K562 (cell line): ENCODE measurements at regions not wholly inside any gene's neighbourhood (a gene's known extent, or its start where the extent isn't known, plus 50 kb on each side); places are given as distances from the start of the nearest gene placed in this dataset.

Source experiments
- ATF3 ChIP-seq, 2 experiments: fragments of 450-650 bp in 1 of 2; sonication (generic) in 1 of 2; formaldehyde crosslinking in 1 of 2; IDR thresholded peaks in 1 of 2; conservative IDR thresholded peaks in 1 of 2; 2 replicates each; pipeline versions ENCODE4 v1.6.1 to v1.8.1; 2016 to 2023; ENCODE audit warnings: mild to moderate bottlenecking in 2 of 2, moderate library complexity in 2 of 2, inconsistent platforms in 1 of 2, missing genetic modification reagents in 1 of 2
- DPF2 ChIP-seq: fragments of 450-650 bp; IDR thresholded peaks from 2 replicates; pipeline ENCODE4 v1.6.1; 2016
- E2F8 ChIP-seq: fragments of 450-650 bp; IDR thresholded peaks from 2 replicates; pipeline ENCODE4 v1.7.1; 2018; ENCODE audit warnings: mild to moderate bottlenecking, low read depth; ENCODE audit not compliant: partially characterized antibody
- GATA2 ChIP-seq: sonication (generic); formaldehyde crosslinking; IDR thresholded peaks from 2 replicates; pipeline ENCODE4 v1.4.0; 2020; ENCODE audit warnings: mild to moderate bottlenecking, missing genetic modification reagents
- HOXB6 ChIP-seq: fragments of 250-450 bp; sonication (Bioruptor Pico); IDR thresholded peaks from 2 replicates; pipeline ENCODE4 v1.5.1; 2022; ENCODE audit warnings: mild to moderate bottlenecking, borderline replicate concordance
- MYC ChIP-seq, 2 experiments: fragments of 250-450 bp in 1 of 2; sonication (Bioruptor Pico) in 1 of 2; IDR thresholded peaks; 2 replicates each; pipeline versions ENCODE4 v1.5.1 to v1.6.1; 2012 to 2021; ENCODE audit warnings: low read depth in 2 of 2, borderline replicate concordance in 1 of 2, improper control_type of control experiment in 1 of 2, low read length in 1 of 2, mild to moderate bottlenecking in 1 of 2, moderate library complexity in 1 of 2
- PTTG1 ChIP-seq: fragments of 450-650 bp; IDR thresholded peaks from 2 replicates; pipeline ENCODE4 v1.6.1; 2016; ENCODE audit warnings: low read depth, mild to moderate bottlenecking, missing genetic modification characterization, missing compliant biosample characterization
- RBFOX2 ChIP-seq: fragments of 200-400 bp; formaldehyde crosslinking; IDR thresholded peaks from 2 replicates; pipeline ENCODE4 v1.6.1; 2017; ENCODE audit warnings: low read depth, mild to moderate bottlenecking, low read length, moderate library complexity
- REST ChIP-seq, 2 experiments: fragments of 450-650 bp; formaldehyde crosslinking in 1 of 2; IDR thresholded peaks; 2 replicates each; pipeline versions ENCODE4 v1.4.0 to v1.6.1; 2014 to 2020; ENCODE audit warnings: mild to moderate bottlenecking in 2 of 2, borderline replicate concordance in 1 of 2, low read depth in 1 of 2
- ZBTB26 ChIP-seq: fragments of 450-650 bp; formaldehyde crosslinking; IDR thresholded peaks from 2 replicates; pipeline ENCODE4 v1.4.0; 2022; ENCODE audit warnings: missing genetic modification characterization
- ZNF766 ChIP-seq: fragments of 200-800 bp; sonication (Bioruptor generic); conservative IDR thresholded peaks from 2 replicates; pipeline ENCODE4 v1.6.1; 2016; ENCODE audit warnings: missing genetic modification characterization, missing compliant biosample characterization

GRCh38 chr10:78972947-78973900, 95.5 kb upstream of the ZMIZ1 start (continued):
- TF ChIP-seq E2F8 = no peak
- TF ChIP-seq ZNF766 (CRISPR knock-in tag) = peak; percentile 51
- TF ChIP-seq REST (IDR thresholded peaks at IDR 0.05; ENCODE audit: borderline replicate concordance) = peak; percentile 23; the same call in 1 of the 2 replicates
- peak; percentile 88 for TF ChIP-seq REST (CRISPR knock-in tag; IDR thresholded peaks at IDR 0.05; ENCODE audit: low read depth)
- TF ChIP-seq DPF2 = peak; percentile 85
- TF ChIP-seq MYC (IDR thresholded peaks at IDR 0.05; ENCODE audit: low read depth, low read length) = peak; percentile 49
- TF ChIP-seq MYC (CRISPR knock-in tag; IDR thresholded peaks at IDR 0.05; ENCODE audit: borderline replicate concordance, low read depth) = peak; percentile 80; the same call in 1 of the 2 replicates
- TF ChIP-seq ZBTB26 (CRISPR knock-in tag) = peak; percentile 66
- no peak for TF ChIP-seq GATA2 (CRISPR knock-in tag)
- 0 out of 2 replicates have a peak, but pooled peaks have one; percentile 10 for TF ChIP-seq PTTG1
- no peak for TF ChIP-seq HOXB6 (CRISPR knock-in tag)
- peak; percentile 92 for TF ChIP-seq RBFOX2
- TF ChIP-seq ATF3 (IDR thresholded peaks at IDR 0.05) = peak; percentile 86
- peak; percentile 87 for TF ChIP-seq ATF3 (CRISPR knock-in tag; conservative IDR thresholded peaks at IDR 0.05)
